ENCODE measurements at regions not wholly inside any gene's neighbourhood (a gene's known extent, or its start where the extent isn't known, plus 50 kb on each side); places are given as distances from the start of the nearest gene placed in this dataset.

DNA sequence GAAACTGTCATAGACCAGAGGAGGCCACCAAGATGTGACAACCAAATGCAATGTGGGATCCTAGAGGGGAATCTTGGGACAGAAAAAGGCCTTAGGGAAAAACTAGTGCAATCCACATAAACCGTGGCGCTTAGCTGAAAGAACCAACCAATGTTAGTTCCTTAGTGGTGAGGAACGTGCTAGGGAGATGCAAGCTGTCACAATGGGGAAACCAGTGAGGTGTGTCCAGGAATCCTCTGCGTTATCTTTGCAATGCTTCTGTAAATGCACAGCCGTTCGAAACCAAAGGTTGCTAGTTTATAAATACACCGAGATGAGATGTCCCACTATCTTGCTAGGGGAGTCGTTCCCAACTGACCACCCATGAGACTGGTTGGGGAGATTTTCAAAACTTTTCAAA is 157.0 kb upstream of the ID2 start:
- DNase-seq, result no peak

DNA sequence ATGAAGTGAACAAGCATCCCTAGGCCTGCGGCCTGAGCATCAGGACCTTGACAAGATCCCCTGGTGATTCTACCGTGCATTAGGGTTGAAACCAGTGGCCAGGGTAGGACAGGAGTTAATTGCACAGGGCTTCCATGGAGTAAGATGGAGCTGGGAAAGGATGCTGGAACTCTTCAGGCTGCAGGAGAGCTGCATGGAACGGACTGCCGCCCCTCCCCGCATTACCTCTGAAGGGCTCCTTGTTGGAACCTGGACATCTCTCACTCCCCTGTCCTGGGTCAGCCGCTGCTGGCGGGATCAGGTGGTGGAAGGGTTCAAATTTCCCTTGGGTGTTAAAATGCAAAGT is 156.6 kb upstream of the ID2 start:
- no peak for DNase-seq

DNA sequence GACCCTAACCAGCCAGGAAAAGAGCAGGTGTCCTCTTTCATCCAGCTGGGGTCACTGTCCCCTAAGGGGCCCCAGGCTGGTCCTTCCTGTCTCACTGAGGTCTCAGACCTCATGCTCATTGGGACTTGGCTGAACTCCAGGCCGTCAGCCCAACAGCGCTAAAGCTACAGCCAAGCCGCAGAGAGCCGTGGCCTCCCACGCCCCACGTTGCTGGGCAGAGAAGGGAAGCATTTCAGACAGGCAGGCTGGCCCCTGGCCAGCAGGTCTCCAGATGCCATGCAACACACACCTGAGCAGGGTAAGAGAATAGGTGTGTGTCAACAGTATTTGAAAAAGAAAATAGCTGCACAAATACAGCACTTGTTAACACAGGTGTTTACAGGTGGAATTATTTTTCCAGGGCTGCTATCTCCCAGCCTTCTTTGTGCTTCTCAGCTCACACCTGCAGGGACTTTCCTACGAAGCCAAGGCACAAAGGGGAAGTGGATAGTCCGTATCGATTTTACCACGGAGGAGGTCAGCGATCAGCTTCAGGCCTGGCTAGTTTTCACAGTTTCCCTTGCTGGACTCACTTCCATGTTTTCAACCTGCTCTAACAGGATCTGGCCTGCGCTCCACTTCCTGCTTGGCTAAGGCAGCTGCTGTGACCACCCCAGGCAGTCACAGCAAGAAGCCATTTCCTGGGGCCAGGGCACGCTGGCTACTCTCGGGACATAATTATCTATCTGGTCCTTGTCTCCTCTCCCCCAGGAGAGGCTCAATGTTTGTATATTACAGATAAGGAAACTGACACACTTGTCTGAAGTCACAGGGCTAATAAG is 156.1 kb upstream of the ID2 start:
- peak; percentile 76 to 91 for DNase-seq

DNA sequence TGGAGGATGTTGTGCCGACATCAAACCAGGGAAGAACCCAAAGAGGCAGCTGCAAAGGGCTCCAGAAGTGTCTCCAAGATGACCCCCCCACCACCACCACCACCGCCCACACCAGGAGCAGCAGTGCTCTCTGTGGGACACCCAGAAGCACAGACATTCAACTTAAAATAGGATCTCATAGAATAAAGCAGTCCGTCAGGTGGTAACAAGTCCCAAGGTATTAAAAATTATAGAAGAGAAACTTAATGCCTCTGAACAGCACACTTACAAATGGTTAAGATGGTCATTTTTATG is 155.5 kb upstream of the ID2 start:
- no peak for DNase-seq

DNA sequence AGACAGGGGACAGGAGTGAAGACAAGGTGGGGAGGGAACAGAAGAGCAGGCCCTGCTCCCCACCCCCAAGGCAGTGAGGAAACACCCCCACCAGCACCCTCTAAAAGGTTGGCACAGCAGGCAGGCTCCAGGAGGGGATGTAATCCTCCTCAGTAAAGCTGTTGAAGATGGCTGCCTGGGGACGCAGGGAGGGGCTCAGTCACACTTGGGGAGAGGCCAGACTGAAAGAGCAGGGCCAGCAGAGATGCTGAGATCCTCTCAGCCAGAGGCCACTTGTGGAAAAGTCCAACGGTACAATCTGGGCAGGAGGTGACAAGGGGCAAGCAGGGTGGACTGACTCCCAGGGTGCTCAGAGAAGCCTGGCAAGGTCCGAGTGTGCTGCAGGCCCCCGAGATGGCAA is 154.8 kb upstream of the ID2 start:
- no peak for DNase-seq

DNA sequence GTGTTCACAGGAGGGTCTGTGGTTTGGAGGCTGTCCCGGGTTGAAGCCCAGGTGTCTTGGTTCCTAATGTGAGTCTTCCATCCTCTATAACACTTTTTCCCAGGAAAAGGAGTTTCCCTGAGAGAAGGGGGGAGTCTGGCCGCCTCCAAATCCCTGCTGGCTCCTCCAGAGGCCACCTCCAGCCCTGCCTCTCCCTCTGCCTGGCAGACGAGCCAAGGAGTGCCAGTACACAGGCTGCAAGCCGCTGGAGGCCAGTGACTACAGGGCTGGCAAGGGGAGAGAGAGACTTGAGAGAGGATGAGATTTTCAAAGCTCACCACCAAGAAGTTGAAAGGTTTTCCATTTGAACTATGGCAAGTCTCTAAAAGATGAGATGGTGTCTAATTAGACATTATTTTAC is 154.2 kb upstream of the ID2 start:
- no peak for DNase-seq

DNA sequence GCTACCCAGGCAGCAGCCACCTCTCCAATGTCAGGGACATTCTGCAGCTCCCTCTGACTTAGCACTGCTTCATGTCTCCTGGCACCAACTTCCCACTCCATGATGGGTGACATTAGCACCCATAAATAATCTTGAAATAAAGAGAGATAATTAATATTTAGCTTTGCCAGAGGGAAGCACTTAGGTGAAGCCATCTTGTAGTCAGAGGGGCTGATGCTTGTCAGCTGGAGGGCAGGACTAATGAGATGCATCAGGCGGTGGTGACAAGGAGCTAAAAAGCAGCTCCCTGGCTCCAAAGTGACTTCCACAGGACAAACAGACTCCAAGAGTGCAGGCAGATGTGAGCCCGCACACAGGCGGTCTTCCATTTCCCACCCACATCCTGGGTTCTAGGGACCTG is 153.0 kb upstream of the ID2 start:
- no peak for DNase-seq

DNA sequence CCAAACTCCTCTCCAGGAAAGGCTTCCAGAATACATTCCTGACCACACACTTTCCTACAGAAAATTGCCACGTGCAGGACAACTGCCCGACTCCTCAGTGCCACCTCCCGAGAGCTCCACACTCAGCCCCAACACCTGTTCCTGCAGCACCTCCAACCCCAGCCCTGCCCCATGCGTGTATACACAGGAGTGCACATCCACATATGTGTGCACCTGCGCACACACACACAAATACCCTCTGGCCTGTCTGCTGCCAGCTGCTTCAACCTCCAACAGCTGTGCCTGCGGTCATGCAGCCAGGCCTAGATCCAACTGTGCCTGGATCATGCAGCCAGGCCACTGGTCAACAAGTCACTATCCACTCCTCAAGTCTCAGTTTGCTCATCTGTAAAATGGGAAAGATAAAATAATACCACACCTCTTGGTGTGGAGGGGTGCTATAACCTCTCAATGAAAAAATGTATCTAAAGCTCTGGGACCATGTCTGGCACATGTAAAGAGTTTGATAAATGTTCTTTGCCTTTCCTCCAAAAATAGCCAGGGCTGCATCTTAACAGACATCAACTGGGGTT is 152.1 kb upstream of the ID2 start:
- no peak for DNase-seq

DNA sequence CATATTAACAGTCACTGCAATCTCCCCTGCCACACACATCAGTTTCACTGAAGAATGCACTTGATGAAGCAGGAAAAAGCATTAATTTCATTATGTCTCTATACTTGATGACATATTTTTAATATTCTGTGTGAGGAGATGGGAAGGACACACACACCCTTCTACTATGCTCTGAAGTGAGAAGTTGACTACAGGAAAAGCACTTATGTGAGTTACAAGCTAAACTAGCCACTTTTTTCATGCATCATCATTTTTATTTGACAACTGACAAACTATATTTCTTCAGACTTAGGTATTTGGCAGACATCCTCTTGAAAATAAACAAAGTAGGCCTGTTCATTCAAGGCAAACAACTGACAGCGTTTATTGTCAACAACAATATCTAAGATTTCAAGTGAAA is 150.4 kb upstream of the ID2 start:
- DNase-seq, result no peak

DNA sequence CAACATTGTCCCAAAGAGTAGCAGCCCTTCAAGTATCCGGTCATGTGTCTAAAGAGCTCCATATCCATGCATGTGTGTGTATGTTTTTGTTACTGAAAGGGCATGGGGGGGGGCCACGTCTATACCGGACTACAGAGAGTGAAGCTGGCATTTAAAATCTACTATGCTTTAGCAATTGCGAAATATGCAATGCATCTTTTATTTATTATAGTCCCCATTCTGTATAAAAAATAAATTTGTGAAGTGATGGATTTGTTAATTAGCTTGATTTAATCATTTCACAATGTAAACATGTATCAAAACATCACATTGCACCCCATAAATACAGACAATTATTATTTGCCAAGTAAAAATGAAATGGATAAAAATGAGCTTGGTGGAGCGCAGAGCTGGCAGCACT is 149.4 kb upstream of the ID2 start:
- DNase-seq, result no peak

DNA sequence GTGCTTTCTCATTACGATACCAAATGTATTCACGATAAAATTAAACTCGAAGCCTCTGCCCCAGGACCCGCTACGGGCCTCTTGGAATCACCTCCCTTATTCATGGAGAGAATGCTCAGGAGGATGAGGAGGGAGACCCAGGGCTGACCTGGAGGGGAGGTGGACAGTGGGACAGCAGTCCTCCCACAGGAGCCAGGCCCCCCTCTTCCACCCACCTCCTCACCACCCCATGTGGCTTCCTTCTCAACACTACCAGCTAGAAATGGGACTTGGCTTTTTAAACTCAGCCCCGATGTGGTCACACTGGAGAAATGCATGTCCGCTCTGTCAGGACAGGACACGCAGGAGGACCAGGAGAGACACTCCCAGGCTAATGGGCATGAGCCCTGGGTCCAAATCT is 147.9 kb upstream of the ID2 start:
- DNase-seq, result no peak

DNA sequence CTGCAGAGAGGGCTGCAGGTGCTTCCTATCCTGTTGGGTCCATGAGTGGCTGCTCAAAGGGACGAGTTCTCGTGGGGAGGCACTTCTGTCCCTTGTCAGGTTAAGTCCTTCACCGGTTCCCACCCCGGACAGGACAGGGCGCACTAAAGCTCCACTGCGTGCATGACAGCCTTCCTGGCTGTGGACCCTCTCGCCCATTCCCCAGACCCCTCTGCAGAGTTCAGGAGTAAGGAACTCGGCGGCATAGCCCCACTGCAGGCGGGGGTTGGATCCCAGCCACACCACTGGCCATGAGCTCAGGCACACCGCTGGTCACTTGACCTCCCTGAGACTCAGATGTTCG is 147.5 kb upstream of the ID2 start:
- DNase-seq, result no peak

DNA sequence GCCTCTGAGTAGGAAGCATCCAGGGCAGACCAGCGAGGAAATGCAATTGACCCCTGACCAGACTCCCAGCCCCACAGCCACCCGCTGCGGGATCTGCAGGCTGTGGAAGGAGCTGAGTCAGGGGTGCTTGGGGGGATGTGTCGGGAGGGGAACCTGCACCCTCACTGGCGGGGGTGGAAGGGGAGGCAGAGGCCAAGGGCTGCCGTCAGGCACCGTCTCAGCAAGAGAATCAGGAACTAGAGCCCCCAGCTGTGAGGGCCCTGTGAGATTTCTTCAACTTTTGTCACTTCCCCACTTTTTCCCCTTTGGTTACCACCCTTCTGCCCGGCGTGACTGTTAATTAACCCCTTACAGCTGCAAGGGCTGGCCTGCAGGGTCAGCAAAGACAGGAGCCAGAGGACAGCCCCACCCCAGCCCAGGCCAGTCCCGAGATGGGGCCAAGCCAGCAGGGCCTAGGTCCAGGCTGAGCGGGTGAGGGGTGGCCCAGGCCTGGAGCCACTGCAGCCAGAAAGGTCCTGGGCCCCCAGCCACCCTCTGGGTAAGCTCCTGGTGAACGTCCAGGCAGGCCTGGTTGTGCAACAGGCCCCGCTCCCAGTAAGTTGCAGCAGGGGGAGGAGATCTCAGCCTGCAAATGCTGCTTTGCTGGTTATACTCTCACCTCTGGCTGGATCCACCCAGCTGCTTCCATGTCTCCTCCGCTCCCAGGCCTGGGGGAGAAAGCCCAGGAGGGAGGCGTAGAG is 147.0 kb upstream of the ID2 start:
- DNase-seq, result no peak

DNA sequence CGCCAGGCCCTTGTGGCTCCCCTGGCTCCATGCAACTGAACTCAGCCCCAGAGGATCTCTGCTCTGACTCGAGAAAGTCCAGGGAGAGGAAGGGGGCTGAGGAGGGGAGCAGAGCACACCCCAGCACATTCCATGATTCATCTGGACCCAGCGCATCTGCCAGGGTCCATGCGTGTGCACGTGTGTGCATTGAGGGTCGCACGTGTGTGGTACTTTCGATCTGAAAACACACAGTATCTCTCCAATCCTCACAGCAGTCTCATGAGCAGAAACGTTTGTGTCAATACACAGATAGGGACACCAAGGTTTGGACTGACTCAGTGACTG is 146.4 kb upstream of the ID2 start:
- no peak for DNase-seq

DNA sequence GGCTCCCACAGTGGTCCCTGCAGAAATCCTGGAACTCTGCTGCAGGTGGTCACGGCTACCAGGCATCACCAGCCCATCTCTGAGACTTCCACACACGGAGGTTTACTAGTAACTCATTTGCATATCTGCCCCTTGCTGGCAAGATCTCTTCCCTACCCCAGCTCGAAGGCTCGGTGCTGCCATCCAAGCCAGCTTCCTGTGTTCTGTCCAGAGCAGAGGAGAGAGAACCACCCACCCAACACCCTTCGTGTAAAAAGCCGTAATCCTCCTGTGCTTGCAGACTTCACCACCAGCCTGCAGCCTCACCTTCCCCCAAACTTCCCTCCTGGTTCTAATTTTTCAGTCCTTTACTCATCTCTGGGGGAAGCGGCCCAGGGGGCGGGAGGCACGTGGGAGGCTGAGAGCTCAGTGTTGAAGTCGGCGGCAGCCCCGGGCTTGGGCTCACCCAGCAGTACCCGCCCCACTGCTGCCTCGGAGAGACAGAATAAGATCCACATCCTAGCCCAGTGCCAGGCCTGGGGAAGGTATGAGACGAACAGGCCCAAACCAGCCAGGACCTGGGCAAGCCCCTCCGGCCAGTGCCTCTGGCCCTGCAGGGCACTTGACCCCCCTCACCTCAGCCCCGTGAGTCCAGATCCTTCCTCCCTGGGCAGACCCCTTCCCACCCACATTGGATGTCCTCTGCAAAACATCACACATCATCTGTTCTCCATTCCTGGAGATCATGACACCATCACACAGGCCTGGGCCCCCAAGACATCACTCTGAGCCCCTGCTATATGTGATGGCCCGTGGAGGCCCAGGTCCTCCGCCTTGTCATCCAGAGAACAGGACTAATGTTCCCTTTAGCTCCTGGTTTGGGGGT is 145.8 kb upstream of the ID2 start:
- DNase-seq, result peak; percentile 39 to 72

DNA sequence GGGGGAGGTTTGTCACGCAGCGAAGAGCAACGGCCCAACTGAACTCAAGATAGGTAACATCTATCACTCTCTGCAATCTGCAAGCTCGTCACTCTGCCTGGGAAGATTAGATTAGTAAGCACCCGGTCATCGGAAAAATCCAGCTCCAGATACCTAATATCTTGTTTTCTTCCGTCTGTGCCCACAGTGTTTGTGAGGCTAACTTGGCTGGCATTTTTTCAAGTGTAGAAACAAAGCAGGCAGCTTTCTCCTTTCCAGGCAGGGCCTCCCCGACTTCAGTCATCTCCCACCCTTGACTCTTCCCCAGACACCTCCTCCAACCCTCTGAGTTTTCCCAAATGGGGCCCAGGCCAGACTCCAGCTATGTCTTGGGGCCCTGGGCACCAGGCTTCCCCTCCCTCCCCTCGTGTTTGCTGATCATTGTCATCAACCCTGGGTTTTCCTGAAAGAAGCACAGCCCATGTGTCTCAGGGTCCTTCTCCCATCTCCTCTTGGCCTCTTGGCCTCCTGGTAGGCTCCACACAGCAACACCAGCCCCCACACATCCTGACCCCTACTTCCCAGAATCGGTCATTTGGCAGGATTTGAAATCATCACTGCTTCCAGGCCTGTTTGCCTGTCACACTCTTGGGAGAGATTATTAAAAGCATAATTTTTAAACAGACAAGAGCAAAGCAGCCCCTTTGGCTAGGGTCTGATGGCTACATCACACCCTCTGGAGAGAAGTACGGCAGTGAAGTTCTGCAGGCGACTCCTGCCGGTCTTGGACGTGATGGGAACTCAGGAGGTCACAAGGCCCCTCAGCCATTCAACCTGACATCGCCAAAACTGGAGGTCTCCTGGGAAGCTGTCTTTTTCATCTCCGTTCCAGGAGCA is 144.9 kb upstream of the ID2 start:
- no peak for DNase-seq

DNA sequence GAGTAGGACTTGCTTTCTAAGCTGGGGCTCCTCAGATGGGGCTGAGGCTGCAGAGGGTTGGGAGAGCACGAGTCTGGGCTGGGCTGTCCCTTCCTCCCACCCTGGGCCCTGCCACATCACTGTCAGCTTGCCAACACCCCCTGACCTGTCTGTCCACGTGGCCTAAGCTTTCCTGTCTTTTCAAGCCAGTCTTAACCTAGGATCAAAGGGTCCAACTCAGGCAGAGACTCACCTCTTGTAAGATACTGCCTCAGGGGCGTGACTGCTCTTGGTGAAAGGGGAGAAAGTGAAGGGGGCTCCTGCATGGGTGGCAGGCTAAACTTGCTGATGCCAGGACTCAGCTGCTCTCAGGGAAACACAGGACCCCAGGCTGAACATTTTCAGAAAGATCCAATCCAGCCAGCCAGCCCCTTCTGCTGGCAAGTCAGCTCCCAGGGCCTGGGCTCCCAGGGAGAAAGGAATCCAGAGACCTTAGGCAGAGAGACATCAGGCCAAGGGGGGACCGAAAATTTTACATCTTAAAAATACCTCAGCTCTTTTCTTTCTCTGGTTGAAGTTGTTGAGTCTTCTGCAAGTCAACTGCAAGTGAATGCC is 144.2 kb upstream of the ID2 start:
- DNase-seq, result no peak

DNA sequence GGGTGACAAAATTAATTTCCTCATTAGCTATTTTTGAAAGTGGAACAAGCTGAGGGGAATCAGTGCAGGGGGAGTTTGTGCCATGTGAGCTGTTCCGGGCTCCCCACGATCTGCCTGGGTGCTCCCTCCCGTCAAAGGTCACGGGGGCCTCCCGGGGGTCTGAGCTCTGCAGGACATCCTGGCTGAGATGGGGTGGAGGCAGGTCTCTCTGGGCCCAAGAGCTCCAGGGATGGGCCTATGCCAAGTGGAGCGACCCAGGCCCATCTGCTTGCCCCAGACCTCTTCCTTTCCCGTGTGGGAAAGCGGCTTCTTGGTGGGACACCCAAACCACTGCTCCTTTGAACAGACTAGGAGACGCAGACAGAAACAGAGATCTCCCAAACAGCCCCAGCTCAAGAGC is 143.3 kb upstream of the ID2 start:
- DNase-seq, result no peak

DNA sequence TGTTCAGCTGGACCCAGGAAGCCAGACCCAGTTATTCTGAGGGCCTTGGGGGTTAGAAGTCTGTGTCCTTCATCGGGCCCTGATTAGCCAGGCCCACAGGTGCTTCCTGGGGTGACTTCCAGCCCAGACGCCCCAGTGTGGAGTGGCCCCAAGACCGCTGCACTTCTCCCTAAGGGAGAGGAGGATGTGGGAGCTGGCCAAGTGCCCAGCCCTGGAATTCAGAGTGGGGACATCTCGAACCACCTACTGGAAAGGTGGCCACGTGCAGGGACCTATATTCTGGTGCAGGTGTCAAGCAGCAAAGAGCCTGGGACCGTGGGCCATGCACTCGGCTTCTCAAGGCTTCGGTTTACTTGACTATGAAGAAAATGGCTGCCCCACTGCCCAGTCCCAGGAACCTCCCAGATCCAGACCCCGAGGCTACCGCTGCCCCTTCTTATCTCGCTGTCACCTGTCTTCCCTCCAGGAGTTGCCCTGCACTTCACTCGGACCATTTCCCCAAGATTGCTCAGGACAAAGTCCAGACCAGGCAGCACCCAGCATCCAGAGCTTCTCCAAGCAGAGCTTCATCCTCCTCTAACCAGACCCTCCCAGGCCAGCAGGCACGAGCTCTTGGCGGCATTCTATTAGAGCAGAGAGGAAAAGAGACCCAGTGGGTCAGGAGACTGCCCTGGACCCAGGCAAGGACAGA is 142.8 kb upstream of the ID2 start:
- no peak for DNase-seq

DNA sequence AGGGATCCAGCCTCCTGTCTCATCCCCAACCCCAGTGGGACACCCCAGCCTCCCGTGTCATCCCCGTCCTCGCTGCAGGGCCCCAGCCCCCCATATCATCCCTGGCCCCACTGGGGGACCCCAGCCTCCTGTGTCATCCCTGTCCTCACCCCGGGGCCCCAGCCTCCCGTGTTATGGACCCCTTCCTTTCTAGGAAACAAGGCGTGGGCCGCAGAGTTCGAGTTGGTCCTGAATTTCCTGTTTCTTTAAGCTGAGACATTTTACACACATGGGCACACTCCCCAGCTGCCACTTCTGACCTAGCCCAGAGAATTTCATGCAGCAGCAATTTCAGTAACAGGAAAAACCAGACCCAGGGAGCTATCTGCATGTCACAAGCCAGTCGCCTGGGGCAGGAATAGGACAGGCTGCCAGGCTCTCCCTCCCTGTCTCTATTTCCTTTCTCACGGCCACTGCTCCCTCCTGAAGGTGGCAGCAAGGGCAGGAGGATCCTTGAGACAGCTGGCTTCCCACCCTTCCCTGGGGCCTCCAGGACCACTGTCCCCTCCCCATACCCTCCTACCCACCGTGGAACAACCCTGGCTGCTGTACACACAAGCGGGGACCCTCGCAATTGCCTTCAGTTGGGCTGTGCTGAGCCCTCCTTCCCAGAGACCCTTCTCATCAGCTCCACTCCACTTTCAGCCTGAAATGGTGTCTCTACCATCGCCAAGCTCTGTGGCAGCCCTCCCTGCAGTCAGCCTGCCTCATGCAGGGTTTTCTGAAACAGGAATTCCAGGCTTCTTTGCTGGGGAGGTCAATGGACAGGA is 141.9 kb upstream of the ID2 start:
- DNase-seq, result peak; percentile 69 to 76

DNA sequence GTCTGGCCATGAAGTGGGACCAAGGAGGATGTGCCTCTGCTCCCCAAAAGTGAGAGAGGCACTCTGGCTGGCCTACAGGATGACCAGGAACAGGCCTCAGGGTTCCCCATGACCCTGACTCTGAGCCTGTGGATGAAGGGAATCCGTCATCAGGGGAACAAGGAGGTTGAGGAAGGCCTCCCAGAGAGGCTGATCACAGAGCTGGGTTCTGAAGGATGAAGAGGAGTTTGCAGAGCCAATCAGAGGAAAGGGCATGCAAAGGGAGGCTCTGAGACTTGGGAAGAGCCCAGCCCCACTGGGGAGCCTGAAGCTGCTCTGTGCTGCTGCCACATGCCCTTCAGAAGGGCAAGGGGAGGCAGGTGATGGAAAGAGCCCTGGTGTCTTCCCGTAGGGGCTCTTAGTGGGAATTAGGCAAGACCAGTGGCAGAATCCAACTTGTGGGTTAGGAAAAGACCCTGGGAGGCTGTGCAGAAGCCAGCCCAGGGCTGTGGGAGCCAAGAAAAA is 141.3 kb upstream of the ID2 start:
- no peak for DNase-seq
